SU-DHL-6 (cell line): ENCODE measurements at regions not wholly inside any gene's neighbourhood (a gene's known extent, or its start where the extent isn't known, plus 50 kb on each side); places are given as distances from the start of the nearest gene placed in this dataset.

Source experiments
- H2AFZ ChIP-seq: fragments of 200-600 bp; sonication (generic); 2 replicates; pipeline ENCODE4 v1.6.1; 2014; ENCODE audit warnings: low read depth, mild to moderate bottlenecking, moderate library complexity, mixed read lengths, antibody characterized with exemption, low read length; ENCODE audit not compliant: severe bottlenecking
- H3F3A ChIP-seq: fragments of 200-600 bp; shearing (Covaris generic); 2 replicates; pipeline ENCODE4 v1.6.0; 2016; ENCODE audit warnings: antibody characterized with exemption, mild to moderate bottlenecking; ENCODE audit not compliant: insufficient read depth
- H3K27ac ChIP-seq: fragments of 200-600 bp; sonication (generic); 2 replicates; pipeline ENCODE4 v1.5.1; 2016; ENCODE audit warnings: low read depth, mild to moderate bottlenecking, low read length, moderate library complexity, mixed read lengths
- H3K27me3 ChIP-seq: fragments of 200-600 bp; sonication (generic), shearing (Covaris generic); 2 replicates; pipeline ENCODE4 v1.6.0; 2014; ENCODE audit warnings: mild to moderate bottlenecking, low read length
- H3K36me3 ChIP-seq: fragments of 200-600 bp; sonication (generic); 2 replicates; pipeline ENCODE4 v1.6.1; 2014; ENCODE audit warnings: mild to moderate bottlenecking, low read length, mixed read lengths
- H3K4me2 ChIP-seq: fragments of 300-600, 200-600 bp; shearing (Covaris generic), sonication (generic); 2 replicates; pipeline ENCODE4 v1.6.0; 2014; ENCODE audit warnings: low read length, low read depth, mild to moderate bottlenecking; ENCODE audit not compliant: poor library complexity, severe bottlenecking
- H3K4me3 ChIP-seq: fragments of 200-600 bp; sonication (generic); 2 replicates; pipeline ENCODE4 v1.5.1; 2014; ENCODE audit warnings: antibody characterized with exemption, low read length, mild to moderate bottlenecking, mixed read lengths; ENCODE audit not compliant: insufficient read depth, poor library complexity, severe bottlenecking
- H3K79me2 ChIP-seq: fragments of 200-600 bp; sonication (generic); 2 replicates; pipeline ENCODE4 v1.6.1; 2014; ENCODE audit warnings: mild to moderate bottlenecking, low read length, moderate library complexity; ENCODE audit not compliant: insufficient read depth
- H3K9ac ChIP-seq: fragments of 200-600 bp; sonication (generic); 2 replicates; pipeline ENCODE4 v1.7.0; 2014; ENCODE audit warnings: mild to moderate bottlenecking, low read length
- H3K9me2 ChIP-seq: fragments of 200-600 bp; sonication (generic); replicated peaks from 2 replicates; pipeline ENCODE4 v1.6.1; 2014; ENCODE audit warnings: low read length; ENCODE audit not compliant: insufficient read depth
- H3K9me3 ChIP-seq: fragments of 200-600 bp; sonication (generic); 2 replicates; pipeline ENCODE4 v1.6.1; 2014; ENCODE audit warnings: low read length, mixed read lengths; ENCODE audit not compliant: insufficient read depth
- H4K20me1 ChIP-seq: fragments of 200-600 bp; sonication (generic); 2 replicates; pipeline ENCODE4 v1.6.1; 2014; ENCODE audit warnings: low read depth, mild to moderate bottlenecking, antibody characterized with exemption, low read length, moderate library complexity, mixed read lengths
- EZH2phosphoT487 ChIP-seq: fragments of 200-600 bp; sonication (generic), shearing (Covaris generic); conservative IDR thresholded peaks from 2 replicates; pipeline ENCODE4 v1.6.1; 2018; ENCODE audit warnings: mild to moderate bottlenecking, antibody characterized with exemption, low read length, moderate library complexity, mixed read lengths
- TF ChIP-seq, protein P1 (sequence below): fragments of 200-600 bp; sonication (generic); IDR thresholded peaks from one replicate; pipeline ENCODE4 v1.5.1; 2017; ENCODE audit warnings: antibody characterized with exemption, mild to moderate bottlenecking, low read length, moderate library complexity; ENCODE audit not compliant: insufficient read depth, poor library complexity, severe bottlenecking

DNA sequence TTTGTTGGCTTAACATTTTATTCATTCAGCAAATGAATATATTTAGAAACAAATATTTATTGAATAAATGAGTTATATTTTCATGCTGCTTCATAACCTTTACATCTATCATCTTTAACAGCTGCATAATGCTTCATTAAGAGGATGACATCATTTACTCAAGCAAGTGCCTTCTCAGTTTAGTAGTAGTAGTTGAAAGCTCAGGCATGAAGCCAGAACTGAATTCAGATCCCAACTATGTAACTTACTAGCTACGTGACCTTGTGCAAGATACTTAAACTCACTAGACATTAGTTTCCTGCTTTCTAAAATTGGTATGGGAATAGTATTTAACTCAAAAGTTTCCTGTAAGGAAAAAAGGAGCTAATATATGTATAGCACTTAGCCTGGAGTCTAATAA lies 90.3 kb downstream of the TMPRSS5 start:
- Histone ChIP-seq H3K27me3 (no peaks in the 10 kb centered on the region), H3F3A (no peaks in the 10 kb centered on the region), H3K9ac (no peak overlapping the region), H3K9me3 (no peaks in the 10 kb centered on the region), H3K9me2 (no peaks in the 10 kb centered on the region), H2AFZ (no peak overlapping the region), H3K79me2 (no peaks in the 10 kb centered on the region), H3K36me3 (no peaks in the 10 kb centered on the region), H4K20me1 (no peaks in the 10 kb centered on the region), H3K27ac (no peak overlapping the region), H3K4me3 (no peak overlapping the region), H3K4me2 (no peak overlapping the region)
- TF ChIP-seq, protein P1, sequence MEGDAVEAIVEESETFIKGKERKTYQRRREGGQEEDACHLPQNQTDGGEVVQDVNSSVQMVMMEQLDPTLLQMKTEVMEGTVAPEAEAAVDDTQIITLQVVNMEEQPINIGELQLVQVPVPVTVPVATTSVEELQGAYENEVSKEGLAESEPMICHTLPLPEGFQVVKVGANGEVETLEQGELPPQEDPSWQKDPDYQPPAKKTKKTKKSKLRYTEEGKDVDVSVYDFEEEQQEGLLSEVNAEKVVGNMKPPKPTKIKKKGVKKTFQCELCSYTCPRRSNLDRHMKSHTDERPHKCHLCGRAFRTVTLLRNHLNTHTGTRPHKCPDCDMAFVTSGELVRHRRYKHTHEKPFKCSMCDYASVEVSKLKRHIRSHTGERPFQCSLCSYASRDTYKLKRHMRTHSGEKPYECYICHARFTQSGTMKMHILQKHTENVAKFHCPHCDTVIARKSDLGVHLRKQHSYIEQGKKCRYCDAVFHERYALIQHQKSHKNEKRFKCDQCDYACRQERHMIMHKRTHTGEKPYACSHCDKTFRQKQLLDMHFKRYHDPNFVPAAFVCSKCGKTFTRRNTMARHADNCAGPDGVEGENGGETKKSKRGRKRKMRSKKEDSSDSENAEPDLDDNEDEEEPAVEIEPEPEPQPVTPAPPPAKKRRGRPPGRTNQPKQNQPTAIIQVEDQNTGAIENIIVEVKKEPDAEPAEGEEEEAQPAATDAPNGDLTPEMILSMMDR, result no peak
- no peak for TF ChIP-seq EZH2phosphoT487

DNA sequence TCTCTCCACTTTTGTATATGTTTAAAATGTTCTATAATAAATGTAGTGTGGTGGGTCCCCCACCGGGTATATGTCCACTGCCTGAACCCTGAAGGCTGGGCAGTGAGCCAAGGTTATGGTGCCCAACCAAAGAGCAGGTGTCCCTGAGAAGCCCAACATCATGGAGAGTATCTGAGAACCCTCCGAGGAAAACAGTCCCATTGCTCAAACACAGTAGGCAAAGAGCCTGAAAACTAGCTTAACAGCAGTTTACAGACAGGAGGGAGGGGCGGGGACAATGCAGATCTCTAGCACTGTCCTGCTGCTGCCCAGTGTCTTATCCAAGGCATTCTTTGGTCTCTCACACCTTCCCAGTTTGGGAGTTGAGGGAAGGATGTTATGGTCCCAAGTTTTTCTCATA lies 91.0 kb downstream of the TMPRSS5 start:
- Histone ChIP-seq H3K9me2 (no peaks in the 10 kb centered on the region), H3K79me2 (no peaks in the 10 kb centered on the region), H3K9ac (no peak overlapping the region), H3K4me3 (no peak overlapping the region), H4K20me1 (no peaks in the 10 kb centered on the region), H3K27ac (no peak overlapping the region), H3K9me3 (no peaks in the 10 kb centered on the region), H3K4me2 (no peak overlapping the region), H3K27me3 (no peaks in the 10 kb centered on the region), H3K36me3 (no peaks in the 10 kb centered on the region), H3F3A (no peaks in the 10 kb centered on the region), H2AFZ (no peak overlapping the region)
- TF ChIP-seq, protein P1, result no peak
- TF ChIP-seq EZH2phosphoT487, result no peak

DNA sequence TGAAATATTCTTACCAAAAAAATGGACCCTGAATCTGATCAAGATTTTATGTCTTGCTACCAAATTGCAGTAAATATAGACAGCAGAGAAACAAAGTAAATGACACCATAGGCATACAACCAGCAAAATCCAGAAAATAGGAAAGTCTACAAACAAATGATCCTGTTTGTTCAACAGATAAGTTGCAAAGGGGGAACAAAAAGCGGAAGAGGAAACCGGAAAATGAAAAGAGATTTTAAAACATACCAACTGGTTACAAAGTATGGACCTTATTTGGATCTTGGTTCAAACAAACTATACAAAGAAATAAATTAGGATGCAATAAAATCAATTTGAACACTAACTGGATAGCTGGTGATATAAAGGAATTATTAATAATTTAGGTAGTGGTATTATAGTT lies 92.0 kb downstream of the TMPRSS5 start:
- Histone ChIP-seq H3K79me2 (no peaks in the 10 kb centered on the region), H3K9me2 (no peaks in the 10 kb centered on the region), H3K9ac (no peak overlapping the region), H3K36me3 (no peaks in the 10 kb centered on the region), H3K27me3 (no peaks in the 10 kb centered on the region), H2AFZ (no peak overlapping the region), H3K4me3 (no peak overlapping the region), H3K27ac (no peak overlapping the region), H4K20me1 (no peaks in the 10 kb centered on the region), H3F3A (no peaks in the 10 kb centered on the region), H3K9me3 (no peaks in the 10 kb centered on the region), H3K4me2 (no peak overlapping the region)
- TF ChIP-seq, protein P1, result no peak
- no peak for TF ChIP-seq EZH2phosphoT487
